ENCODE measurements at regions not wholly inside any gene's neighbourhood (a gene's known extent, or its start where the extent isn't known, plus 50 kb on each side); places are given as distances from the start of the nearest gene placed in this dataset.

DNA sequence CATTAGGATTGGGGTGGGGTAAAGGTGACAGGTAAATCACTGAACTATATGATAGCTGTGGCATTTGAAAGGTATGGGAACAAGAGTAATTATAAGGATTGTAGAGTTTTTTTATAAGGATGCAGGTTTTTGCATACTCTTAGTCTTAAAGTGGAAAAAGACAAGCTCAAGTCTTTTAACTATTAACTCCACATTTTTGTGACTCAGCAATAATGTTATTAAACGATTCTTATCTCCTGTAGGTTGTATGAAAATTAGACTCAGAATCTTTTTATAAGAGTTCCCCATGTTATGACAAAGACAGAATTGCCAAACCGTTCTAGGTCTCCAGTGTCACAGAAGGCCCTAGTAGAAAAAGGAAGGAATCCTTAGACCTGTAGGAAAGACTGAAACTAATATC lies 49.9 kb upstream of the TTLL7 start:
- TF ChIP-seq POLR2A (IDR thresholded peaks at IDR 0.05) (no peak), CTCF (IDR thresholded peaks at IDR 0.05) (no peak), EP300 (IDR thresholded peaks at IDR 0.05) (no peak)

All from ovary (tissue), 3 donors.